ENCODE measurements at regions not wholly inside any gene's neighbourhood (a gene's known extent, or its start where the extent isn't known, plus 50 kb on each side); places are given as distances from the start of the nearest gene placed in this dataset.

- in situ Hi-C loops (cut with MboI; ENCODE audit: low pct_unique_long_range_greater_than_20kb, low sequenced_read_pairs, unreplicated experiment): no loop called here
- no peak for TF ChIP-seq CTCF (IDR thresholded peaks at IDR 0.05; ENCODE audit: extremely low read depth, insufficient read depth, missing control alignments)
- no peak for DNase-seq (ENCODE audit: low spot score)
These were observed 196.9 kb upstream of the CNTNAP2 start for GRCh38 chr7:145919712-145920111.

- in situ Hi-C loops (cut with MboI; ENCODE audit: low pct_unique_long_range_greater_than_20kb, low sequenced_read_pairs, unreplicated experiment): no loop called here
- DNase-seq (ENCODE audit: low spot score): no peak
- no peak for TF ChIP-seq CTCF (IDR thresholded peaks at IDR 0.05; ENCODE audit: extremely low read depth, insufficient read depth, missing control alignments)
These were observed 199.8 kb upstream of the CNTNAP2 start for GRCh38 chr7:145916776-145917175.

GRCh38 chr7:145915679-145916078 is 200.9 kb upstream of the CNTNAP2 start:
- no peak for TF ChIP-seq CTCF (IDR thresholded peaks at IDR 0.05; ENCODE audit: extremely low read depth, insufficient read depth, missing control alignments)
- no peak for DNase-seq (ENCODE audit: low spot score)
- in situ Hi-C loops (cut with MboI; ENCODE audit: low pct_unique_long_range_greater_than_20kb, low sequenced_read_pairs, unreplicated experiment): no loop called here

- in situ Hi-C loops (cut with MboI; ENCODE audit: low pct_unique_long_range_greater_than_20kb, low sequenced_read_pairs, unreplicated experiment): no loop called here
- DNase-seq (ENCODE audit: low spot score): no peak
- TF ChIP-seq CTCF (IDR thresholded peaks at IDR 0.05; ENCODE audit: extremely low read depth, insufficient read depth, missing control alignments): no peak
These were observed 206.5 kb upstream of the CNTNAP2 start for GRCh38 chr7:145909991-145910513.

GRCh38 chr7:145903658-145904057 is 212.9 kb upstream of the CNTNAP2 start:
- in situ Hi-C loops (cut with MboI; ENCODE audit: low pct_unique_long_range_greater_than_20kb, low sequenced_read_pairs, unreplicated experiment): no loop called here
- TF ChIP-seq CTCF (IDR thresholded peaks at IDR 0.05; ENCODE audit: extremely low read depth, insufficient read depth, missing control alignments): no peak
- no peak for DNase-seq (ENCODE audit: low spot score)

- no peak for TF ChIP-seq CTCF (IDR thresholded peaks at IDR 0.05; ENCODE audit: extremely low read depth, insufficient read depth, missing control alignments)
- no peak for DNase-seq (ENCODE audit: low spot score)
- in situ Hi-C loops (cut with MboI; ENCODE audit: low pct_unique_long_range_greater_than_20kb, low sequenced_read_pairs, unreplicated experiment): no loop called here
These were observed 214.5 kb upstream of the CNTNAP2 start for GRCh38 chr7:145902123-145902522.

GRCh38 chr7:145899938-145900337 is 216.7 kb upstream of the CNTNAP2 start:
- DNase-seq (ENCODE audit: low spot score): no peak
- in situ Hi-C loops (cut with MboI; ENCODE audit: low pct_unique_long_range_greater_than_20kb, low sequenced_read_pairs, unreplicated experiment): no loop called here
- TF ChIP-seq CTCF (IDR thresholded peaks at IDR 0.05; ENCODE audit: extremely low read depth, insufficient read depth, missing control alignments): no peak

Data from GM13977 (cell line).